ENCODE measurements at regions not wholly inside any gene's neighbourhood (a gene's known extent, or its start where the extent isn't known, plus 50 kb on each side); places are given as distances from the start of the nearest gene placed in this dataset.

- TF ChIP-seq, protein P1, sequence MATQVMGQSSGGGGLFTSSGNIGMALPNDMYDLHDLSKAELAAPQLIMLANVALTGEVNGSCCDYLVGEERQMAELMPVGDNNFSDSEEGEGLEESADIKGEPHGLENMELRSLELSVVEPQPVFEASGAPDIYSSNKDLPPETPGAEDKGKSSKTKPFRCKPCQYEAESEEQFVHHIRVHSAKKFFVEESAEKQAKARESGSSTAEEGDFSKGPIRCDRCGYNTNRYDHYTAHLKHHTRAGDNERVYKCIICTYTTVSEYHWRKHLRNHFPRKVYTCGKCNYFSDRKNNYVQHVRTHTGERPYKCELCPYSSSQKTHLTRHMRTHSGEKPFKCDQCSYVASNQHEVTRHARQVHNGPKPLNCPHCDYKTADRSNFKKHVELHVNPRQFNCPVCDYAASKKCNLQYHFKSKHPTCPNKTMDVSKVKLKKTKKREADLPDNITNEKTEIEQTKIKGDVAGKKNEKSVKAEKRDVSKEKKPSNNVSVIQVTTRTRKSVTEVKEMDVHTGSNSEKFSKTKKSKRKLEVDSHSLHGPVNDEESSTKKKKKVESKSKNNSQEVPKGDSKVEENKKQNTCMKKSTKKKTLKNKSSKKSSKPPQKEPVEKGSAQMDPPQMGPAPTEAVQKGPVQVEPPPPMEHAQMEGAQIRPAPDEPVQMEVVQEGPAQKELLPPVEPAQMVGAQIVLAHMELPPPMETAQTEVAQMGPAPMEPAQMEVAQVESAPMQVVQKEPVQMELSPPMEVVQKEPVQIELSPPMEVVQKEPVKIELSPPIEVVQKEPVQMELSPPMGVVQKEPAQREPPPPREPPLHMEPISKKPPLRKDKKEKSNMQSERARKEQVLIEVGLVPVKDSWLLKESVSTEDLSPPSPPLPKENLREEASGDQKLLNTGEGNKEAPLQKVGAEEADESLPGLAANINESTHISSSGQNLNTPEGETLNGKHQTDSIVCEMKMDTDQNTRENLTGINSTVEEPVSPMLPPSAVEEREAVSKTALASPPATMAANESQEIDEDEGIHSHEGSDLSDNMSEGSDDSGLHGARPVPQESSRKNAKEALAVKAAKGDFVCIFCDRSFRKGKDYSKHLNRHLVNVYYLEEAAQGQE (IDR thresholded peaks at IDR 0.05; ENCODE audit: insufficient read depth in 1 of 2, low read depth in 2 of 2, low read length in 2 of 2) = no peak
- TF ChIP-seq POLR2AphosphoS5 (IDR thresholded peaks at IDR 0.05; ENCODE audit: low read depth, low read length) = no peak
- no peak for TF ChIP-seq FOXP2 (optimal IDR thresholded peaks at IDR 0.05; ENCODE audit: borderline replicate concordance, extremely low read depth, extremely low read length, insufficient read depth)
- TF ChIP-seq TAF1 (IDR thresholded peaks at IDR 0.05; ENCODE audit: borderline replicate concordance, insufficient read depth, low read length) = no peak
These were observed 270.0 kb downstream of the CYRIA start for GRCh38 chr2:16395601-16396000.

- TF ChIP-seq FOXP2 (optimal IDR thresholded peaks at IDR 0.05; ENCODE audit: borderline replicate concordance, extremely low read depth, extremely low read length, insufficient read depth) = no peak
- TF ChIP-seq, protein P1 (IDR thresholded peaks at IDR 0.05; ENCODE audit: insufficient read depth in 1 of 2, low read depth in 2 of 2, low read length in 2 of 2) = no peak
- no peak for TF ChIP-seq POLR2AphosphoS5 (IDR thresholded peaks at IDR 0.05; ENCODE audit: low read depth, low read length)
These were observed 270.6 kb downstream of the CYRIA start for GRCh38 chr2:16394986-16395550.

DNA sequence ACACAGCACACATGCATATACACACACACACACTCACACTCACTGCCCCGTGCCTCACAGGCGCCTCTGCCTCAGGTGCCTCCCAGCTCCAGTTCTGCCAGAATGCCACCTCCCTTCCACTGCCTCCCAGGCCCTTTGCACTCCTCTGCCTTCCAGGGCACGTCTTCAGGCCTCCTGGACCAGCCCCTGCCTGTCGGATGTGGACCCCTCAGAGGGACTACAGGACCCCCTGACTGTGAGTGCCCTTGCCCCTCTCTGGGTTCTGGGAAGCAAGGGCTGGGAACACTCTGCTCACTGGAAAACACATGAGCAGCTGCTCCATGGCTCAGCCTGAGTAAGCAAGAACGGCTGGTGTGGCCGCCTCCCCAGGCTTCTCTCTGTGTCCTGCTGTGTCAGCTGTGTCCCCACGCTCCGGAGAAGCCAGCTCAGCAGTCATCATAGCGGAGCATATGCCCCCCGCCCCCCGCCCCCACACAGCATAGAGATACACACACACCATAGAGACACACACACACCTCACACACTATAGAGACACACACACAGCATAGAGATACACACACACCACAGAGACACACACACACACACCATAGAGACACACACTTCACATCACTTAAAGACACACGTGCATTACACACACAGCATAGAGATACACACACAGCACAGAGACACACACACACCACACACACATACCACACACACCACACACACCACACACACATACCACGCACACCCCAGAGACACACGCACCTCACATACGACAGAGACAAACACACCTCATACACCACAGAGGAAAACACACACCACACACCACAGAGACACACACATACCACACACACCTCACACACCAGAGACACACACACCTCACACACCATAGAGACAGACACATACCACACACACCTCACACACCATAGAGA, 271.3 kb downstream of the CYRIA start:
- TF ChIP-seq TAF1 (IDR thresholded peaks at IDR 0.05; ENCODE audit: borderline replicate concordance, insufficient read depth, low read length) = no peak
- no peak for TF ChIP-seq FOXP2 (optimal IDR thresholded peaks at IDR 0.05; ENCODE audit: borderline replicate concordance, extremely low read depth, extremely low read length, insufficient read depth)
- TF ChIP-seq, protein P1 (IDR thresholded peaks at IDR 0.05; ENCODE audit: insufficient read depth in 1 of 2, low read depth in 2 of 2, low read length in 2 of 2) = no peak
- no peak for TF ChIP-seq POLR2AphosphoS5 (IDR thresholded peaks at IDR 0.05; ENCODE audit: low read depth, low read length)
- no peak for TF ChIP-seq SIN3A (IDR thresholded peaks at IDR 0.05; ENCODE audit: borderline replicate concordance, insufficient read depth, low read length)

- TF ChIP-seq FOXP2 (optimal IDR thresholded peaks at IDR 0.05; ENCODE audit: borderline replicate concordance, extremely low read depth, extremely low read length, insufficient read depth) = no peak
- TF ChIP-seq POLR2AphosphoS5 (IDR thresholded peaks at IDR 0.05; ENCODE audit: low read depth, low read length) = no peak
- no peak for TF ChIP-seq SIN3A (IDR thresholded peaks at IDR 0.05; ENCODE audit: borderline replicate concordance, insufficient read depth, low read length)
- TF ChIP-seq, protein P1 (IDR thresholded peaks at IDR 0.05; ENCODE audit: insufficient read depth in 1 of 2, low read depth in 2 of 2, low read length in 2 of 2) = no peak
- TF ChIP-seq TAF1 (IDR thresholded peaks at IDR 0.05; ENCODE audit: borderline replicate concordance, insufficient read depth, low read length) = no peak
These were observed 272.0 kb downstream of the CYRIA start for GRCh38 chr2:16393500-16394071.
